ENCODE measurements at regions not wholly inside any gene's neighbourhood (a gene's known extent, or its start where the extent isn't known, plus 50 kb on each side); places are given as distances from the start of the nearest gene placed in this dataset.

- TF ChIP-seq REST (IDR thresholded peaks at IDR 0.05; ENCODE audit: insufficient read depth in 1 of 2, low read depth in 2 of 2, low read length in 1 of 2) (no peak), SIN3A (IDR thresholded peaks at IDR 0.05; ENCODE audit: borderline replicate concordance, insufficient read depth, low read depth, low read length) (no peak), TCF7L2 (IDR thresholded peaks at IDR 0.05; ENCODE audit: low read depth, low read length) (no peak), CTCF (IDR thresholded peaks at IDR 0.05) (no peak), POLR2AphosphoS5 (IDR thresholded peaks at IDR 0.05; ENCODE audit: low read depth, low read length) (no peak)
- no TSS peak for BruUV-seq (replicated peaks)
- ATAC-seq (no peak), DNase-seq (ENCODE audit: low read depth, low spot score) (no peak)
- H3K4me1 ChIP-seq (ENCODE audit: control insufficient read depth, insufficient read depth, low read length), result no peaks in the 10 kb centered on the region
- intact Hi-C loops (cut with micrococcal nuclease; ENCODE audit: unreplicated experiment), result no loop called here
- H3K36me3 ChIP-seq (ENCODE audit: control insufficient read depth, insufficient read depth, low read length), result no peaks in the 10 kb centered on the region
- no peaks in the 10 kb centered on the region for H3K9me3 ChIP-seq (ENCODE audit: control insufficient read depth, insufficient read depth, low read depth, low read length)
- H3K27ac ChIP-seq (ENCODE audit: low read length), result no peak overlapping the region
- POLR2A ChIA-PET, result no interaction called here
- no peak overlapping the region for H3K4me3 ChIP-seq (ENCODE audit: low read depth in 2 of 2, low read length in 2 of 2)
- CTCF ChIA-PET, result no interaction called here
- in situ Hi-C loops (cut with HindIII; ENCODE audit: low pct_unique_long_range_greater_than_20kb, low sequenced_read_pairs), result no loop called here
- peaks cover 3% of the 10 kb centered on the region; the same call in 1 of the 2 replicates for H3K27me3 ChIP-seq (ENCODE audit: control insufficient read depth, insufficient read depth, low read length)
Measured at GRCh38 chr19:29384656-29385055, 141.1 kb upstream of the VSTM2B start.

GRCh38 chr19:29385191-29385795, 140.5 kb upstream of the VSTM2B start:
- in situ Hi-C loops (cut with HindIII; ENCODE audit: low pct_unique_long_range_greater_than_20kb, low sequenced_read_pairs), result no loop called here
- Histone ChIP-seq H3K36me3 (ENCODE audit: control insufficient read depth, insufficient read depth, low read length) (no peaks in the 10 kb centered on the region), H3K9me3 (ENCODE audit: control insufficient read depth, insufficient read depth, low read depth, low read length) (no peaks in the 10 kb centered on the region), H3K27ac (ENCODE audit: low read length) (no peak overlapping the region), H3K4me3 (ENCODE audit: low read depth in 2 of 2, low read length in 2 of 2) (no peak overlapping the region), H3K27me3 (ENCODE audit: control insufficient read depth, insufficient read depth, low read length) (peaks cover 3% of the 10 kb centered on the region; the same call in 1 of the 2 replicates), H3K4me1 (ENCODE audit: control insufficient read depth, insufficient read depth, low read length) (no peaks in the 10 kb centered on the region)
- no TSS peak for BruUV-seq (replicated peaks)
- TF ChIP-seq TCF7L2 (IDR thresholded peaks at IDR 0.05; ENCODE audit: low read depth, low read length) (no peak), REST (IDR thresholded peaks at IDR 0.05; ENCODE audit: insufficient read depth in 1 of 2, low read depth in 2 of 2, low read length in 1 of 2) (no peak), CTCF (IDR thresholded peaks at IDR 0.05) (no peak), SIN3A (IDR thresholded peaks at IDR 0.05; ENCODE audit: borderline replicate concordance, insufficient read depth, low read depth, low read length) (no peak), POLR2AphosphoS5 (IDR thresholded peaks at IDR 0.05; ENCODE audit: low read depth, low read length) (no peak)
- no peak for DNase-seq (ENCODE audit: low read depth, low spot score)
- POLR2A ChIA-PET, result no interaction called here
- intact Hi-C loops (cut with micrococcal nuclease; ENCODE audit: unreplicated experiment), result no loop called here
- no peak for ATAC-seq
- CTCF ChIA-PET, result interaction anchor here (0.6 kb wide), 1 partner anchor 24 kb away, joined by 10 read pairs; no protein-coding TSS in a partner anchor
